ENCODE measurements at regions not wholly inside any gene's neighbourhood (a gene's known extent, or its start where the extent isn't known, plus 50 kb on each side); places are given as distances from the start of the nearest gene placed in this dataset.
A peak's percentile ranks its signal among the peaks of the same experiment; 100 is the strongest.
"Not testable (repeated sequence)": the region's sequence is repeated elsewhere in the genome, so short reads cannot be mapped to it uniquely, and the experiment has no call there.

- H3K9ac ChIP-seq; H3K27me3 ChIP-seq (replicated peaks; ENCODE audit: insufficient read depth); H3F3A ChIP-seq (ENCODE audit: insufficient read depth); H3K27ac ChIP-seq; H3K4me2 ChIP-seq (ENCODE audit: unreplicated experiment); H4K20me1 ChIP-seq (ENCODE audit: insufficient read depth); H3K4me3 ChIP-seq; H3K36me3 ChIP-seq (ENCODE audit: low read depth); H3K9me2 ChIP-seq (ENCODE audit: insufficient read depth); in situ Hi-C loops (cut with MboI); H2AFZ ChIP-seq; H3K4me1 ChIP-seq (ENCODE audit: insufficient read depth); DNase-seq; H3K9me3 ChIP-seq (ENCODE audit: low read depth): not testable (repeated sequence)
- peaks cover 11% of the 10 kb centered on the region for H3K79me2 ChIP-seq (ENCODE audit: insufficient read depth)
Observed at GRCh38 chr1:206333897-206334296, 130.6 kb downstream of the SRGAP2 start.

GRCh38 chr1:206334481-206334880 is 131.1 kb downstream of the SRGAP2 start:
- H3K27me3 ChIP-seq (replicated peaks; ENCODE audit: insufficient read depth); H3K4me1 ChIP-seq (ENCODE audit: insufficient read depth); H3K4me3 ChIP-seq; H3K9ac ChIP-seq; H3K9me3 ChIP-seq (ENCODE audit: low read depth); H2AFZ ChIP-seq; H3K4me2 ChIP-seq (ENCODE audit: unreplicated experiment); H3K27ac ChIP-seq; H3F3A ChIP-seq (ENCODE audit: insufficient read depth); DNase-seq; H3K9me2 ChIP-seq (ENCODE audit: insufficient read depth); in situ Hi-C loops (cut with MboI); H3K36me3 ChIP-seq (ENCODE audit: low read depth); H4K20me1 ChIP-seq (ENCODE audit: insufficient read depth): not testable (repeated sequence)
- 59% methylated on average over 3 of the region's 3 CpGs for WGBS, 2 experiments (ENCODE audit: low coverage in 1 of 2, low lambda C conversion rate in 2 of 2, missing lambda C conversion rate in 2 of 2)
- H3K79me2 ChIP-seq (ENCODE audit: insufficient read depth) = peaks cover 11% of the 10 kb centered on the region

GRCh38 chr1:206335162-206335561 is 131.8 kb downstream of the SRGAP2 start:
- H3K9me3 ChIP-seq (ENCODE audit: low read depth); H4K20me1 ChIP-seq (ENCODE audit: insufficient read depth); H2AFZ ChIP-seq; H3K36me3 ChIP-seq (ENCODE audit: low read depth); H3K27ac ChIP-seq; H3K9me2 ChIP-seq (ENCODE audit: insufficient read depth); H3F3A ChIP-seq (ENCODE audit: insufficient read depth); H3K27me3 ChIP-seq (replicated peaks; ENCODE audit: insufficient read depth); H3K4me1 ChIP-seq (ENCODE audit: insufficient read depth); DNase-seq; in situ Hi-C loops (cut with MboI); H3K9ac ChIP-seq; H3K4me3 ChIP-seq; H3K4me2 ChIP-seq (ENCODE audit: unreplicated experiment): not testable (repeated sequence)
- peaks cover 11% of the 10 kb centered on the region for H3K79me2 ChIP-seq (ENCODE audit: insufficient read depth)

- H3K27me3 ChIP-seq (replicated peaks; ENCODE audit: insufficient read depth); H3K9ac ChIP-seq; H3K4me3 ChIP-seq; H3K36me3 ChIP-seq (ENCODE audit: low read depth); H3K27ac ChIP-seq; H3K4me2 ChIP-seq (ENCODE audit: unreplicated experiment); in situ Hi-C loops (cut with MboI); H3F3A ChIP-seq (ENCODE audit: insufficient read depth); H4K20me1 ChIP-seq (ENCODE audit: insufficient read depth); DNase-seq; H2AFZ ChIP-seq; H3K4me1 ChIP-seq (ENCODE audit: insufficient read depth); H3K9me3 ChIP-seq (ENCODE audit: low read depth); H3K9me2 ChIP-seq (ENCODE audit: insufficient read depth): not testable (repeated sequence)
- peaks cover 15% of the 10 kb centered on the region for H3K79me2 ChIP-seq (ENCODE audit: insufficient read depth)
- WGBS, 2 experiments (ENCODE audit: low coverage in 1 of 2, low lambda C conversion rate in 2 of 2, missing lambda C conversion rate in 2 of 2) = 31 to 35% methylated on average over 3 of the region's 10 CpGs
Observed at GRCh38 chr1:206335875-206336846, 132.8 kb downstream of the SRGAP2 start.

- H3F3A ChIP-seq (ENCODE audit: insufficient read depth); H3K9me2 ChIP-seq (ENCODE audit: insufficient read depth); H3K4me1 ChIP-seq (ENCODE audit: insufficient read depth); H3K27me3 ChIP-seq (replicated peaks; ENCODE audit: insufficient read depth); in situ Hi-C loops (cut with MboI); H3K27ac ChIP-seq; H2AFZ ChIP-seq; H3K4me2 ChIP-seq (ENCODE audit: unreplicated experiment); H4K20me1 ChIP-seq (ENCODE audit: insufficient read depth); H3K9me3 ChIP-seq (ENCODE audit: low read depth); H3K36me3 ChIP-seq (ENCODE audit: low read depth); H3K4me3 ChIP-seq; H3K9ac ChIP-seq: not testable (repeated sequence)
- peak; percentile 33 for DNase-seq
- 96 to 100% methylated on average over 1 of the region's 4 CpGs for whole genome bisulfite sequencing, 2 experiments (ENCODE audit: low coverage in 1 of 2, low lambda C conversion rate in 2 of 2, missing lambda C conversion rate in 2 of 2)
- H3K79me2 ChIP-seq (ENCODE audit: insufficient read depth) = peaks cover 16% of the 10 kb centered on the region
Observed at GRCh38 chr1:206337024-206337423, 133.3 kb upstream of the IKBKE start.

GRCh38 chr1:206350493-206351275 is 119.6 kb upstream of the IKBKE start:
- H3K79me2 ChIP-seq (ENCODE audit: insufficient read depth); H3K4me2 ChIP-seq (ENCODE audit: unreplicated experiment); H3F3A ChIP-seq (ENCODE audit: insufficient read depth); in situ Hi-C loops (cut with MboI); H3K9me3 ChIP-seq (ENCODE audit: low read depth); H3K4me3 ChIP-seq; H3K4me1 ChIP-seq (ENCODE audit: insufficient read depth); H3K36me3 ChIP-seq (ENCODE audit: low read depth); H3K27me3 ChIP-seq (replicated peaks; ENCODE audit: insufficient read depth); H4K20me1 ChIP-seq (ENCODE audit: insufficient read depth); H2AFZ ChIP-seq; H3K9me2 ChIP-seq (ENCODE audit: insufficient read depth): not testable (repeated sequence)
- Histone ChIP-seq H3K9ac (peak overlapping the region; percentile 41; the same call in 1 of the 2 replicates), H3K27ac (peak overlapping the region; percentile 75)
- WGBS, 2 experiments (ENCODE audit: low coverage in 1 of 2, low lambda C conversion rate in 2 of 2, missing lambda C conversion rate in 2 of 2) = 22 to 32% methylated on average over 2 of the region's 2 CpGs
- peak; percentile 45 for DNase-seq

GRCh38 chr1:206351276-206352052 is 118.8 kb upstream of the IKBKE start:
- H3K9ac ChIP-seq; in situ Hi-C loops (cut with MboI): not testable (repeated sequence)
- 93 to 94% methylated on average over 5 of the region's 10 CpGs for WGBS, 2 experiments (ENCODE audit: low coverage in 1 of 2, low lambda C conversion rate in 2 of 2, missing lambda C conversion rate in 2 of 2)

More at GRCh38 chr1:206351276-206352052, 118.8 kb upstream of the IKBKE start:
- peak overlapping the region; percentile 75 for H3K27ac ChIP-seq
- not testable (repeated sequence) for H3K4me3 ChIP-seq; H3K36me3 ChIP-seq (ENCODE audit: low read depth); H2AFZ ChIP-seq; H3K9me2 ChIP-seq (ENCODE audit: insufficient read depth); H4K20me1 ChIP-seq (ENCODE audit: insufficient read depth); H3F3A ChIP-seq (ENCODE audit: insufficient read depth); H3K79me2 ChIP-seq (ENCODE audit: insufficient read depth); H3K27me3 ChIP-seq (replicated peaks; ENCODE audit: insufficient read depth); H3K9me3 ChIP-seq (ENCODE audit: low read depth); DNase-seq; H3K4me1 ChIP-seq (ENCODE audit: insufficient read depth); H3K4me2 ChIP-seq (ENCODE audit: unreplicated experiment)

Data from GM23248 (cell line).